ENCODE measurements at regions not wholly inside any gene's neighbourhood (a gene's known extent, or its start where the extent isn't known, plus 50 kb on each side); places are given as distances from the start of the nearest gene placed in this dataset.

- H3K4me3 ChIP-seq (ENCODE audit: low read length): no peak overlapping the region
- no peak for TF ChIP-seq CTCF (conservative IDR thresholded peaks at IDR 0.05; ENCODE audit: low read length)
- DNase-seq (ENCODE audit: low read depth): no peak
Measured at GRCh38 chr12:82565966-82566365, 120.7 kb upstream of the TMTC2 start.

GRCh38 chr12:82567688-82568087 lies 119.0 kb upstream of the TMTC2 start:
- TF ChIP-seq CTCF (conservative IDR thresholded peaks at IDR 0.05; ENCODE audit: low read length): no peak
- H3K4me3 ChIP-seq (ENCODE audit: low read length): no peak overlapping the region
- DNase-seq (ENCODE audit: low read depth): no peak

GRCh38 chr12:82574191-82574590 lies 112.5 kb upstream of the TMTC2 start:
- no peak for DNase-seq (ENCODE audit: low read depth)
- H3K4me3 ChIP-seq (ENCODE audit: low read length): no peak overlapping the region
- TF ChIP-seq CTCF (conservative IDR thresholded peaks at IDR 0.05; ENCODE audit: low read length): no peak

GRCh38 chr12:82578725-82579124 lies 108.0 kb upstream of the TMTC2 start:
- H3K4me3 ChIP-seq (ENCODE audit: low read length): no peak overlapping the region
- TF ChIP-seq CTCF (conservative IDR thresholded peaks at IDR 0.05; ENCODE audit: low read length): no peak
- DNase-seq (ENCODE audit: low read depth): no peak

- TF ChIP-seq CTCF (conservative IDR thresholded peaks at IDR 0.05; ENCODE audit: low read length): no peak
- DNase-seq (ENCODE audit: low read depth): no peak
Measured at GRCh38 chr12:82583756-82584155, 103.0 kb upstream of the TMTC2 start.

GRCh38 chr12:82593143-82593542 lies 93.6 kb upstream of the TMTC2 start:
- no peak for TF ChIP-seq CTCF (conservative IDR thresholded peaks at IDR 0.05; ENCODE audit: low read length)
- no peak for DNase-seq (ENCODE audit: low read depth)
- no peak overlapping the region for H3K4me3 ChIP-seq (ENCODE audit: low read length)

More at GRCh38 chr12:82583756-82584155, 103.0 kb upstream of the TMTC2 start:
- no peak overlapping the region for H3K4me3 ChIP-seq (ENCODE audit: low read length)

- no peak for DNase-seq (ENCODE audit: low read depth)
- H3K4me3 ChIP-seq (ENCODE audit: low read length): no peak overlapping the region
- TF ChIP-seq CTCF (conservative IDR thresholded peaks at IDR 0.05; ENCODE audit: low read length): no peak
Measured at GRCh38 chr12:82593901-82594396, 92.8 kb upstream of the TMTC2 start.
